GM19025 (cell line): ENCODE measurements at regions not wholly inside any gene's neighbourhood (a gene's known extent, or its start where the extent isn't known, plus 50 kb on each side); places are given as distances from the start of the nearest gene placed in this dataset.

Source experiments
- ATAC-seq: cut with Tn5 transposase; IDR thresholded peaks from one replicate; pipeline ENCODE4 v1.9.1; 2021; ENCODE audit warnings: mild to moderate bottlenecking, low read depth, moderate library complexity; ENCODE audit not compliant: unreplicated experiment

GRCh38 chr6:149211046-149211571, 106.4 kb upstream of the TAB2 start:
- peak; percentile 54 for ATAC-seq

GRCh38 chr6:149212206-149212605, 105.3 kb upstream of the TAB2 start:
- ATAC-seq = no peak

DNA sequence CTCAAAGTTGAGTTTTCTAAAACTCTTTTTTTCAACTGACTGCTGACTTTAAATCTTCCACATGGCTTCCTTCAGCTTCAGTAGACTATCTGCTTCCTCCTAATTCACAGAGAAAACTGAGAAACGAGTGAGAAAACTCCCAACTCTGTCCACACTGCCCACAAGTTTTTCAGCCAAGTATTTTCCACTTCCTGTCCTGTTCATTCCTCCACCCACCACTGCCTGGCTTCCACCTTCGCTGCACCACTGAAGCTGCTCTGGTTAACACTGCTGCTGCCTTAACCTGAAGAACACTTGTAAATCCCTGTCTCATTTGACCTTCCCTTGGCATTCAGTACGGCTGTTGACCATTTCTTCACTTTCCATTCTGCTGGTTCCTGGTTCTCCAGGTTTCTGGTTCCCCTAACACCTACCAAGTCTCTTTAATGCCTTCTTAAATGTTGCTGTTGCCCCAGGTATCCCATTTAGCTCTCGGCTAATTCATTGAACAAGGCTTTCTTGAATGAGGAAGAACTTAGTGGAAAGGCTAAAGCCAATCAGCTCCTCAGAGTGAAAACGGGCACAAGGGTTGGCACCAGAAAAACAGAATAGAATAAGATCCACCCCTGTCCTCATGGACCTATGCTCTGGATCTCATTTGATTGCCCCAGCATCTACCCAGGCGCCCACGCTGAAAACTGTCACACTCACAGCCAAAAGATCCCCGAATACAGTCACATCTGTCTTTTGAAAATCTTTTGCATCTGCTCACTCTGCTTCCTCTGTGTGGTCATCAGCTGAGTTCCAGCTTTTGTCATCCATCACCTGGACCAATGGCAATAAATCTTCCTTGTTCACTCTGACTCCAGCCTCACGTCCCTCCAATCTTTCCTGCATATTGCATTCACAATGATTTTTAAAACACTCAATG, 104.4 kb upstream of the TAB2 start:
- ATAC-seq = no peak

GRCh38 chr6:149213829-149214228, 103.7 kb upstream of the TAB2 start:
- ATAC-seq = no peak

- ATAC-seq = no peak
Observed at GRCh38 chr6:149216459-149216858, 101.1 kb upstream of the TAB2 start.

DNA sequence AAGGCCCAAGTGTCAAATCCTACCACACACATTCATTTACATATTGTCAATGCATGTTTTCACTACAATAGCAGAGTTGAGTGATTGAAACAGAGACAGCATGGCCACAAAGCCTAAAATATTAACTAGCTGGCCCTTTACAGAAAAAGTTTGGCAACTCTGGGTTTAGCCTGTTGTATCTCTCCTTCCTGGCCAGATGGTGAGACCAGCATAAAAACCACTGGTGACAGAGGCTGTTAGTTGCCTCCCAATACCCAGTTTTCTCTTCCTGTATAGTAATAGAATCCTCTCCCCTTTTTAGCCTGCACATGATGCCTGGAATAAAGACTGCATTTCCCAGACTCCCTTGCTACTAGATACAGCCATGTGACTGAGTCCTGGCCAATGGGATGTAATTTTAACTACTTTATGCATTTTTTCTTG, 100.0 kb upstream of the TAB2 start:
- peak; percentile 72 for ATAC-seq

DNA sequence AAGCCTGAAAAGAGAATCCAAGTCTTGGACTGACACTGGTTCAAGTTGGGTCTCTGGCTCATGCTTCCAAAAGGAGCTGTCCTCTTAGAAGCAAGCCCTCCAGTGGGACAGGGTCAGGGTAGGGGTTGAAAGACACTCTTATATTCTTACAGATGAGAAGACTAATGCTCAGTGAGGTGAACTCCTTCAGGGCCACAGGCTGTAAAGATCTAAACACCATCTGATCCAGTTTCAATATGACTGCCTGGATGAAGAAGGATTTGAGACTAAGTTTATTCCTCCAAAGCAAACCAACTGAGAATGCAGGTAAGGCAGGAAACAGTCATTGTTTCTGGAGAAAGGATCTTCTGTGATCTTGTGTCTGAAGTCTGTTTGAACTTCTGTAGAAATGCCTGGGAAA, 99.0 kb upstream of the TAB2 start:
- ATAC-seq = no peak

DNA sequence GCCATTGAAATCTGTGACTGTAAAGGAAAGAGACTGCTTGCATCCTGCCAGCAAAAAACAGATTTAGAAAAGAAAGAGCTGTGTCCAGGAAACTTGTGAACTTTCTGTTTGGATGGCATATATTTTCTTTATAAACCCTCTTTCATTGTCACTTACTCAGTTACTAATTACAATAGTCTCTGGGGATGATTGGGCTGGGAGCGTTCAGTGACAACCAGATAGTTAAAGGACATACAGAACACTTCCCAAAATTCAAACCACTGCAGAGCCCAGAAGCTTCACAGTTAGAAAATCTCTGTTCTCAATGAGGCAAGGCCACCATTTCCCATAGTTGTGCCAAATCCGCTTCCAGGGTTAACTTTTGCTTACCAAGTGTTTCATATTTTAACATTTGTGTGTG, 98.6 kb upstream of the TAB2 start:
- no peak for ATAC-seq

DNA sequence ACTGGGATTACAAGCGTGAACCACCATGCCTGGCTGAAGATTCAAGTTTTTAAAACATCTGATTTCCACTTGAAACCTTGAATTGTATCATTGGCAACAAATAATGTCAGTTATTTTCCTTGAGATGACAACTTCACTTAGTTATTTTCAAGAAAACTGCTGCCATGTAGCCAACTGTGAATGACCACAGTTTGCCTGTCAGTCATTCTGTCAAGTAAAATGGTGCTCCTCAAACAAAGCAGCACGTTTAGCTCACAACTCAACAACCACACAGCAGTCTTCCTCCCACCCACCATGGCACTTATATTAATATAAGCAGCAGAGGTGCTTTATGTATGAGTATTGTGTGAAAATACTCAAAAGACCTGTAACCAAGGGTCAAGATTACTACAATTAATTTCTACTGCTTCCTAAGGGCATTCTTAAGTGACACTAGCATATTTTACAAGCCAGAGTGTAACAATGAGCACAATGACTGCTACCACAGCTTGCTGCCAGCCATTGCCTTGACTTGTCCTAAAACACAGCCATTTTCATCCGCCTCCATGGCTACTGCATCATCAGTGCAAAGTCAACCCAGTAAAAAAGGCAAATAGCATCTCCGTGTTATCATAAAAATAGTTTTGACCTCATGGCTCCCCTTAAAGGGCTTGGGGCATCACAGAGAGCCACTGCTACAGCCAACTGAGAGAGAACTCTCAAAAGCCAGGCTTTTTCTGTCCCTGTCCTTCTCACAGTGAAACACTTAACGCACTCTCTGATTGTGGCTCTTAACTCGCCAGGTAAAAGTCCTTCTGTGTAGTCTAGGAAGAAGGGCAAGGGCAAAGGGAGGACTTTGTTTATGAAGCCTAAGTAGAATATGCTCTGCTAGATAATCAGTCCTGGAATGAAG, 96.4 kb upstream of the TAB2 start:
- ATAC-seq = no peak

DNA sequence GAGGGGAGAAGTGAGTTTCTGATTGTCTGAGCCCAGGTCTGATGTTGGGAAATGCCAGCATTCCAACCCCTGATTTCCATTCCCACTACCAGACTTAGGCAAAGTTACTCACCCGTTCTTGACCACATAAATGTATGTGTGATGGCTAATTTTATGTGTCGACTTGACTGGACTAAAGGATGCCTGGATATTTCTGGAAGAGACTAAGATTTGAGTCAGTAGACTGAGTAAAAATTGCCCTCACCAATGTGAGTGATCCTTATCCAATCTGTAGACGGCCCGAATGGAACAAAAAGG, 95.8 kb upstream of the TAB2 start:
- no peak for ATAC-seq

- no peak for ATAC-seq
Observed at GRCh38 chr6:149223120-149223903, 94.2 kb upstream of the TAB2 start.

- ATAC-seq = no peak
Observed at GRCh38 chr6:149223904-149224351, 93.6 kb upstream of the TAB2 start.

DNA sequence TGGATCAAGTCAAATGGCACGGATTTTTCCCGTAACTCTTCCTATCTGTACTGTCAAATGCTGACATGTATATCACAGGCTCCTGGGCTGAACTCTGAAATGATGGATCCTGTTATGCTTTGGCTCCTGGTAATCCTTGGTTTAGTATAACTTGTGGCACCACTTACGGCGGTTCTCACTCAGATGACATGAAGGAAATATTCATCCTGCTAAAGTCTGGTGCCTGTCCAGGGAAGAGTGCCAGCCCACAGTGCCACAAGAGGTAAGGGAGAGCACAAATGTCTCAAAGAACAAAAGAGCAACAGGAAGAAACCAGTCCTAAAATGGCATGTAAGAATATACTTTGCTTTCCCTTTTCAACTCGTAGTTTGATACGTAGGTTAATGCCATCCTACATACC, 93.1 kb upstream of the TAB2 start:
- no peak for ATAC-seq

DNA sequence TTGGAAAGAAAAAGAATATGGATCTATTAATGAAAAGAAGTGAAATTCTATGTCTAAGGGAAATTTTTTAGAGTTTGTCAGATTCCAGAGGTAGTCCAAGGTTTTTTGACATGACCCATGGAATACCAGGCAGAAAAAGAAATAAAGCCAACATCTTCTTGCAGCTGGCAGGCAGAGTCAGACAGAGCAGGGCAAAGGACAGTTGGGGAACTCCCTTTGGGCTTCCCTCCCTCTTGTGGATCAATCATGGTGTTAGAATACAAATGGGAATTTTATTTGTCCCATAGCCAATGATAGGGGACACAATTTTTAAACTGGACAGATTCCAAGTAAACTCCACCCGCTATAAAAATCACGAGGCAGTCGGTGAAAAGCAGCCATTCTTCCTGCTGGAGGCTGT, 92.1 kb upstream of the TAB2 start:
- ATAC-seq = no peak

GRCh38 chr6:149225946-149226345, 91.6 kb upstream of the TAB2 start:
- no peak for ATAC-seq

DNA sequence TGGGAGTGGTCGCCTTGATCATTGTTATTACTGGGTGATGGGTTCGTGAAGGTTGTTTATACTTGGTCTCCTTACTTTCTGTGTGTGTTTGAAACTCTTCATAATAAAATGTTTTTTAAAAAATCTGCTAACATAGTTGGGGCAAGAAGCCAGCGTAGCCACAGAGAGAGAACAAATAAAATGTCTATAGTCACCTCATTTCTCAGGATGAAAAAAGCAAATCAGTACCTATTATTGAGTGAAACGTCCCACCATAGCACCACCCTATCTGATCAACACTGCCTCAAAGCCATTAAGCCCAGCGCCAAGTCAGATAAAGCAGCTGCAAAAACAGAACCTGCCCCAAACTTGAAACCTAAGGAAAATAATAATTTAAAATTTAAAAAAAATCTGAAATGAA, 89.7 kb upstream of the TAB2 start:
- no peak for ATAC-seq

DNA sequence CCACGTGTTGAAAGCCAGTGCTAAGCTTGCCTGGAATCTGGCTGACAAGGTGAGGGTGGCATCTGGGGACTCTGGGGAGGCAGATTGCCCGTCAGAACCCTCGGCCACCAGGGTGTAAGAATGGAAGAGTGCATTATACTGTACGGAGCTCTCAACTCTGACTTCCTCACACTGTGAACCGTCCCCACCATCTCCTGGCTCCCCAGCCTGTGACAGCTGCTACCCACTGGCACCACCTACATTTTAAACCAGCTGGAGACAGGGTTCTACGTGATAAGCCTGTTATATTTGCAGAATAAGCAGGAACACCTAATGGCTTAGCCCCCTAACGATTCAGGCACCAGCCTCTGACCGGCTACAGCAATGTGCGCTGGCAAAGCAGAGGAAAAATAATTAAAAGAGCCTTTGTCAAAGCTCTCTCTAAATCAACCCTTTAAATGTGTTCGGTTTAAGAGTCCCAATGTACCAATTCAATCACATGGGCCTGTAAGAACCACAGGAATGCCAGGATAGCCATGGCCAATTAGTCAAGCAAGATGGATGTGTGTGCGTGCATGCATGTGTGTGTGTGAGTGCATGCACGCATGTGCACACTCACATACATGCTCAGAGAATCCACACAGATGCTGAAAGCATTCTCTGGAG, 89.1 kb upstream of the TAB2 start:
- no peak for ATAC-seq

GRCh38 chr6:149229096-149229495, 88.4 kb upstream of the TAB2 start:
- no peak for ATAC-seq

GRCh38 chr6:149230712-149231460, 86.6 kb upstream of the TAB2 start:
- no peak for ATAC-seq
